K562 (cell line): ENCODE measurements at regions not wholly inside any gene's neighbourhood (a gene's known extent, or its start where the extent isn't known, plus 50 kb on each side); places are given as distances from the start of the nearest gene placed in this dataset.

Experiments
- CC2D1A ChIP-seq: fragments of 450-650 bp; IDR thresholded peaks from 2 replicates; pipeline ENCODE4 v1.6.1; 2017; ENCODE audit warnings: mild to moderate bottlenecking
- CSDE1 ChIP-seq, 2 experiments: fragments of 450-650 bp; IDR thresholded peaks; 2 replicates each; pipeline ENCODE4 v1.6.1; 2016; ENCODE audit warnings: mild to moderate bottlenecking in 1 of 2
- EWSR1 ChIP-seq: fragments of 450-650 bp; IDR thresholded peaks from 2 replicates; pipeline ENCODE4 v1.6.1; 2018; ENCODE audit warnings: borderline replicate concordance, mild to moderate bottlenecking, low read depth, moderate library complexity; ENCODE audit not compliant: partially characterized antibody
- HDAC1 ChIP-seq, 2 experiments: fragments of 450-650 bp; IDR thresholded peaks; 2 replicates each; pipeline ENCODE4 v1.6.1; 2016 to 2017; ENCODE audit warnings: inconsistent platforms in 1 of 2, mild to moderate bottlenecking in 1 of 2, moderate library complexity in 1 of 2
- HDAC3 ChIP-seq: fragments of 450-650 bp; IDR thresholded peaks from 2 replicates; pipeline ENCODE4 v1.6.1; 2018; ENCODE audit warnings: borderline replicate concordance, mild to moderate bottlenecking, moderate library complexity; ENCODE audit not compliant: partially characterized antibody
- MECOM ChIP-seq: fragments of 250-450 bp; sonication (Bioruptor Pico); IDR thresholded peaks from 2 replicates; pipeline ENCODE4 v1.8.0; 2022; ENCODE audit warnings: inconsistent platforms
- NCOA2 ChIP-seq, 2 experiments: fragments of 450-650 bp; IDR thresholded peaks; 2 replicates each; pipeline ENCODE4 v1.6.1; 2018; ENCODE audit warnings: mild to moderate bottlenecking in 2 of 2, moderate library complexity in 1 of 2; ENCODE audit not compliant: partially characterized antibody in 2 of 2
- NEUROD1 ChIP-seq: fragments of 150-350 bp; IDR thresholded peaks from 2 replicates; pipeline ENCODE4 v1.6.1; 2014; ENCODE audit warnings: borderline replicate concordance, low read length, low read depth; ENCODE audit not compliant: partially characterized antibody
- NR1H2 ChIP-seq: sonication (generic); formaldehyde crosslinking; IDR thresholded peaks from 2 replicates; pipeline ENCODE4 v1.4.0; 2020; ENCODE audit warnings: mild to moderate bottlenecking, missing genetic modification reagents
- PHF21A ChIP-seq: fragments of 450-650 bp; IDR thresholded peaks from 2 replicates; pipeline ENCODE4 v1.6.1; 2017; ENCODE audit warnings: low read depth, borderline replicate concordance
- POLR2B ChIP-seq: fragments of 450-650 bp; IDR thresholded peaks from 2 replicates; pipeline ENCODE4 v1.6.1; 2018; ENCODE audit warnings: low read depth; ENCODE audit not compliant: partially characterized antibody
- PRMT5 ChIP-seq: sonication (generic); formaldehyde crosslinking; IDR thresholded peaks from 2 replicates; pipeline ENCODE4 v1.5.0; 2020; ENCODE audit warnings: missing genetic modification reagents
- RBM39 ChIP-seq: fragments of 200-400 bp; formaldehyde crosslinking; optimal IDR thresholded peaks from 2 replicates; pipeline ENCODE3; 2018; ENCODE audit warnings: low read depth, low read length
- TSHZ1 ChIP-seq: fragments of 250-450 bp; sonication (Bioruptor Pico); IDR thresholded peaks from 2 replicates; pipeline ENCODE4 v1.4.0; 2020; ENCODE audit warnings: mild to moderate bottlenecking, moderate library complexity
- ZNF134 ChIP-seq: fragments of 250-450 bp; sonication (Bioruptor Pico); conservative IDR thresholded peaks from 2 replicates; pipeline ENCODE4 v1.4.0; 2020
- ZNF253 ChIP-seq: fragments of 250-450 bp; sonication (Bioruptor Pico); conservative IDR thresholded peaks from 2 replicates; pipeline ENCODE4 v1.6.1; 2021; ENCODE audit warnings: mild to moderate bottlenecking
- ZNF324 ChIP-seq: fragments of 250-450 bp; sonication (Bioruptor Pico); IDR thresholded peaks from 2 replicates; pipeline ENCODE4 v1.4.0; 2020; ENCODE audit warnings: mild to moderate bottlenecking
- ZNF639 ChIP-seq, 2 experiments: fragments of 200-800 bp in 1 of 2; sonication (Bioruptor generic) in 1 of 2; sonication (generic) in 1 of 2; formaldehyde crosslinking in 1 of 2; IDR thresholded peaks in 1 of 2; conservative IDR thresholded peaks in 1 of 2; 2 replicates each; pipeline versions ENCODE4 v1.5.0 to v1.6.1; 2016 to 2020; ENCODE audit warnings: missing compliant biosample characterization in 1 of 2, missing genetic modification characterization in 1 of 2, missing genetic modification reagents in 1 of 2
- ZNF77 ChIP-seq: fragments of 250-450 bp; sonication (Bioruptor Pico); IDR thresholded peaks from 2 replicates; pipeline ENCODE4 v1.5.0; 2020
- TF ChIP-seq, protein P1 (sequence below), 2 experiments: fragments of 450-650 bp in 1 of 2; sonication (generic) in 1 of 2; formaldehyde crosslinking in 1 of 2; IDR thresholded peaks in 1 of 2; conservative IDR thresholded peaks in 1 of 2; 2 replicates each; pipeline versions ENCODE4 v1.6.1 to v1.8.1; 2016 to 2023; ENCODE audit warnings: mild to moderate bottlenecking in 2 of 2, moderate library complexity in 2 of 2, inconsistent platforms in 1 of 2, missing genetic modification reagents in 1 of 2
- TF ChIP-seq, protein P2 (sequence below): fragments of 250-450 bp; sonication (Bioruptor Pico); IDR thresholded peaks from 2 replicates; pipeline ENCODE4 v1.9.0; 2021; ENCODE audit warnings: mild to moderate bottlenecking, inconsistent platforms

DNA sequence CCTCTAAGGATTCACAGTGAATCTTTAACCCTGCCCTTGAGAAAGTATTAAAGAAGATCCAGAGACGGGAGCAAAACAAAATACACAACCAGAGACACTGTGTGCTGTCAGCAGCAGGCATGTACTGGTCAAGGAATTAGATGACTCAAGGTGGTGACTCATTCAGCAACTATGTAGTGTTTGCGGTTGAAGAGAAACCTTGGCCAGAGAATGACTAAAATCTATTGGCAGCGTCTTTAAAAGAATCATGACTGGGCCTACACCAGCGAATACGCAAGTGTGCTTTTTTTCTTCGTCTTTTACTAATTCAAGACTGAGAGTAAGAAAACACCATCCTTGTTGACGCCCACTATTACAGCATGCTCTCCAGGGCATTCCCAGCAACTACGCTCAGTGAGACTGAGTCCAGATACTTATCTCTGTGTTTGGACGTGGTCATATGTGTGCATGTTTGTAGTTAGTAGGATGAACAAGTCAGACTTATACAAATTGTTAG lies 72.4 kb upstream of the BACH2 start (continued):
- TF ChIP-seq, protein P1, sequence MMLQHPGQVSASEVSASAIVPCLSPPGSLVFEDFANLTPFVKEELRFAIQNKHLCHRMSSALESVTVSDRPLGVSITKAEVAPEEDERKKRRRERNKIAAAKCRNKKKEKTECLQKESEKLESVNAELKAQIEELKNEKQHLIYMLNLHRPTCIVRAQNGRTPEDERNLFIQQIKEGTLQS (IDR thresholded peaks at IDR 0.05), result peak; percentile 100
- TF ChIP-seq, protein P1 (CRISPR knock-in tag; conservative IDR thresholded peaks at IDR 0.05), result peak; percentile 99
- TF ChIP-seq ZNF77 (CRISPR knock-in tag) (no peak), HDAC1 (IDR thresholded peaks at IDR 0.05) (peak in 1 of 2 experiments; percentile 79; a peak in 2 of 4 replicates), RBM39 (no peak), ZNF253 (CRISPR knock-in tag) (no peak), NEUROD1 (peak; percentile 86), CC2D1A (no peak), TSHZ1 (CRISPR knock-in tag) (no peak), ZNF324 (CRISPR knock-in tag) (no peak), PHF21A (no peak), PRMT5 (CRISPR knock-in tag) (no peak), POLR2B (no peak), NCOA2 (IDR thresholded peaks at IDR 0.05; ENCODE audit: partially characterized antibody in 2 of 2) (peak in 1 of 2 experiments; percentile 37), HDAC3 (peak; percentile 70), CSDE1 (IDR thresholded peaks at IDR 0.05) (no peak), ZNF639 (CRISPR knock-in tag; conservative IDR thresholded peaks at IDR 0.05 in 1 of 2, IDR thresholded peaks at IDR 0.05 in 1 of 2) (peak in 1 of 2 experiments; percentile 41; a peak in 1 of 4 replicates), ZNF134 (CRISPR knock-in tag) (no peak), MECOM (CRISPR knock-in tag) (no peak), NR1H2 (CRISPR knock-in tag) (no peak), EWSR1 (no peak)
- TF ChIP-seq, protein P2, sequence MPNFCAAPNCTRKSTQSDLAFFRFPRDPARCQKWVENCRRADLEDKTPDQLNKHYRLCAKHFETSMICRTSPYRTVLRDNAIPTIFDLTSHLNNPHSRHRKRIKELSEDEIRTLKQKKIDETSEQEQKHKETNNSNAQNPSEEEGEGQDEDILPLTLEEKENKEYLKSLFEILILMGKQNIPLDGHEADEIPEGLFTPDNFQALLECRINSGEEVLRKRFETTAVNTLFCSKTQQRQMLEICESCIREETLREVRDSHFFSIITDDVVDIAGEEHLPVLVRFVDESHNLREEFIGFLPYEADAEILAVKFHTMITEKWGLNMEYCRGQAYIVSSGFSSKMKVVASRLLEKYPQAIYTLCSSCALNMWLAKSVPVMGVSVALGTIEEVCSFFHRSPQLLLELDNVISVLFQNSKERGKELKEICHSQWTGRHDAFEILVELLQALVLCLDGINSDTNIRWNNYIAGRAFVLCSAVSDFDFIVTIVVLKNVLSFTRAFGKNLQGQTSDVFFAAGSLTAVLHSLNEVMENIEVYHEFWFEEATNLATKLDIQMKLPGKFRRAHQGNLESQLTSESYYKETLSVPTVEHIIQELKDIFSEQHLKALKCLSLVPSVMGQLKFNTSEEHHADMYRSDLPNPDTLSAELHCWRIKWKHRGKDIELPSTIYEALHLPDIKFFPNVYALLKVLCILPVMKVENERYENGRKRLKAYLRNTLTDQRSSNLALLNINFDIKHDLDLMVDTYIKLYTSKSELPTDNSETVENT (CRISPR knock-in tag), result no peak
